Non-pigmented ciliary epithelial cell (primary cell): ENCODE measurements at regions not wholly inside any gene's neighbourhood (a gene's known extent, or its start where the extent isn't known, plus 50 kb on each side); places are given as distances from the start of the nearest gene placed in this dataset.
A peak's percentile ranks its signal among the peaks of the same experiment; 100 is the strongest.

Source experiments
- DNase-seq: peaks from one replicate; pipeline ENCODE4 v3.0.0-alpha.2; 2010; ENCODE audit warnings: low read depth

- DNase-seq: no peak
Observed at GRCh38 chr2:121860758-121861227, 105.3 kb downstream of the TSN start.

GRCh38 chr2:121862286-121862685 lies 106.8 kb downstream of the TSN start:
- no peak for DNase-seq

GRCh38 chr2:121865914-121866313 lies 110.5 kb downstream of the TSN start:
- no peak for DNase-seq

DNA sequence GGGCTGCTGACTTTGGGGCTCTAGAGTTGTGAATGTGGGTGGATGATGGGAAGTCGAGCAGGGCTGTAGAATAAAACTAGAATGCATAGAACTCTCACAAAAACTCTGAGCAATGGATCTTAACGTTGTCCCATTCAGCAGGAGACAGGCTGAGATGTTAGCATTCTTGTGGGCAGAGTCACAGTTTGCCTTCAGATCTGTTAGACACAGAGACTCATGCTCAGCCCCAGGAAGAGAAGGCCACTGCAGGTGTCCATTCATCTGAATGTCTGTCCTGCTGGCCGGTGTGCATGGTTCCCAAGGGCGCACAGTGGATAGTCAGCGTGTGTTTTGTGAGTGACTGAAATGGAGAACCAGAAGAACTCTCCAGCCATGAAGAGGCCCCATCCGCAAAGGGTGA lies 111.3 kb downstream of the TSN start:
- DNase-seq: no peak

- DNase-seq: no peak
Observed at GRCh38 chr2:121868652-121869051, 113.2 kb downstream of the TSN start.

DNA sequence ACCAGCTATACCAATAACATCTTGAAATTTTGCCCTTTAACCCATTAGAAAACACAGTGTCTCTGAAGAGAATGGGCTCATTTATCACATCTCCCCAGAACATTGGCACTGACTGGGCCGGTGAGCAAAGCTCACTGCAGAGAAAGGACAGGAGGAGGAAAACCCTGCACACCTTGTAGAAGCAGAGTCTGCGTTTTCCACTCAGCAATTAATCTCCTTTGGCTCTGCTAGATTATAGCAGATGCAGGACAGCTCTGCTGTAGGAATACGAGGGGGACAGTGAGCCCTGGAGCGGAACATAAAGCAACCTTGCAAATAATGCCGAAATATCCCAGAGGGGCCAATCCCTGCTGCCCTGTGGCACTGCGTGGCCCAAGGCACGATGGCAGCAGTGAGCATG lies 113.9 kb downstream of the TSN start:
- no peak for DNase-seq

DNA sequence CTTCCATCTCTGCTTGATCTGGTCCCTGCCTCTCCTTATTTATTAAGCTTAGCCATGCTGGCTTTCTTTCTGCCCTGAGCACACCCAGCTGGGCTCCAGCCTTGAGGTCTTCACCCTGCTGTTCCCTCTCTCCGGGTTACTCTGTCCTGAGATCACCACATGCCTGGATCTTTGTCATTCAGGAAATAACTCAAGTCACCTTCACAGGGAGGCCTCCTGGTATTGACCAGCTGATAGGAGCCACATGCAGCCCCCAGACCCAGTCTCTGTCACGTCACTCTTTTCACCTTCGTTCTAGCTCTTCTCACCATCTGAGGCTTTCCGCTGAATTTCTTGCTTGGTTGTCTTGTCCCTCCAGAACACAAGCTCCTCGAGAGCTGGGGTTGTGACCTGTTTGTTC lies 114.4 kb downstream of the TSN start:
- DNase-seq: no peak

- DNase-seq: no peak
Observed at GRCh38 chr2:121872651-121873050, 117.2 kb downstream of the TSN start.

DNA sequence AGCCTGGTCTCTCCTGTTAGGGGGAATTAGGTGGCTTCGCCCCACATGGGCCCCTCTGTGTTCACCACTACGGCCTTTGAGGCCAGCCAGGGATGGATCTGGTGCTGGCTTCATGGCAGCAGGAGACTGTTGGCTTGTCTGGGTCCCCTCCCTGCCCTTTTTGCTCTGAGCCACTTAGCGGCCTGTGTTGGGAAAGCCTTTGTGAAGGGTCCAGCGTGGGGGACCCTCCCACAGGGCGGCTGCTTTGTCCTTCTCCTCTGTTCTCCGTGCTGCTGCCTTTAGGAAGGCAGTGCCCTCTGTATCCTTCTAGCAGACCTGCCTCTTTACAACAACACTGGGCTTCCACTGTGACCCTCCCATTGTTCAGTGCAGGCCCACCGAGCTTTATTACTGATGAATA lies 118.4 kb downstream of the TSN start:
- DNase-seq: no peak

- DNase-seq: no peak
Observed at GRCh38 chr2:121875585-121876185, 120.2 kb downstream of the TSN start.

- no peak for DNase-seq
Observed at GRCh38 chr2:121877366-121877765, 121.9 kb downstream of the TSN start.

- DNase-seq: no peak
Observed at GRCh38 chr2:121880283-121880682, 124.8 kb downstream of the TSN start.

- DNase-seq: no peak
Observed at GRCh38 chr2:121881038-121881437, 125.6 kb downstream of the TSN start.

DNA sequence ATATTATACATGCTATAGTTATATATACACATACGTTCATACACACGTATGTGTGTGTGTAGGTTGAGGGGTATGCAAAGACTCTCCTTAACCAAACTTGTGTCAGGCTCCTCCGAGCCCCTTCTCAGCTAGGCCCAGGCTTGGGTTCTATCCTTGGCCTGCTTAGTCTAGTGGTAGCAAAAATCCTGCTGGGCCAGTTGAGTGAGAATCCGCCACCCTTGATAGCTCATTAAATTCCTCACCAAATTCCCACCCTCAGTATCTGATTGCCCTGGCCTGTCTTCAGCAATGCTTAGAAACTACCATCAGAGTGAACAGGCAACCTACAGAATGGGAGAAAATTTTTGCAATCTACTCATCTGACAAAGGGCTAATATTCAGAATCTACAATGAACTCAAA lies 126.5 kb downstream of the TSN start:
- DNase-seq: no peak

DNA sequence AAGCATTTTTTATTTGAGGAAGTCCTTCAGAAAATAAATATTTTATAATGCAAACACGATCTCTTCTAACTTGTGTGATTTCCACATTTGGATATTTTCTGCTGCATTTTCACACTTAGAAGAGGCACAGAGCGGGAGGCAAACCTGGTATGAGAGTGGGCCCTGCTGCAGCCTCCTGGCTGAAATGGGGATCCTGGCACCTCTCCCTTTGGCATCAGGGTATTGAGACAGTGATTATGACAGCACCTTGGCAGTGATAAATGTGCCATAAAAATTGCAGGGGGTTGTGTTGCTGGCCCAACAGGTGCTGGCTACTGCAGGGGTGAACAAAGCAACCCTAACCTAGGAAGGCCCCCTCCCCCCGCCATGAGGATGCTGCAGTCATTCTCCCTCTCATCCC lies 128.6 kb downstream of the TSN start:
- DNase-seq: no peak

- no peak for DNase-seq
Observed at GRCh38 chr2:121884511-121884921, 129.1 kb downstream of the TSN start.

GRCh38 chr2:121886059-121886458 lies 130.6 kb downstream of the TSN start:
- DNase-seq: no peak

DNA sequence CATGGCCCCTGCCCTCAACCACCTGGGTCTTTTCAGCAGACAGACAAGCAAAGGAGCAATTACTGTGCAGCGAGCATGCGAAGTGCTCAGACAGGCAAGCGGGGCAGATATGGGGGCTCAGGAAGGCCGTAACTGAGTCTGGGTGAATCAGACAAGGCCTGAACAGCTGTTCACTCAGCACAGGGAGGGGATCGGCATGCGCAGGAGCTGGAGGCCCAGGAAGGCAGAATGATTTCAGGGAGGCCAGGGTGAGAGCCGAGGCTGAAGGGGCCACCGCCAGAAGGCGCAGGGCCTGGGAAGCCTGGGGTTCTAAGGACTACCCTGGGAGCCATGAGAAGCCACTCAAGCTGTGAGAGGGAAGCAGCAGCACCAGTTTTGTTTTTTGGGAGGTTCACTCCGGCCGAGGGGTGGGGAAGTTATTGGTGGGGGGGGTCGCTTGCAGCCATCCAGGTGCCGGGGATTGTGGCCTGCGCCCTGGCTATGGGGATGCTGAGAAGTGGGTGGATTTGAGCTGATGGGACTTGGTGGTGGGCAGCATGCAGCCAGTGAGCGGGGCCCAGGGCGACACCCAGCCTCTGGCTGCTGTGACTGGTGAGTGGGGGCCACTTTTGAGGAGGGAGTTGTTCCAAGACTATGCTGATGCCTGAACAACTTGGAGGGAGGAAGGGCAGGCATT lies 132.2 kb downstream of the TSN start:
- DNase-seq: no peak

DNA sequence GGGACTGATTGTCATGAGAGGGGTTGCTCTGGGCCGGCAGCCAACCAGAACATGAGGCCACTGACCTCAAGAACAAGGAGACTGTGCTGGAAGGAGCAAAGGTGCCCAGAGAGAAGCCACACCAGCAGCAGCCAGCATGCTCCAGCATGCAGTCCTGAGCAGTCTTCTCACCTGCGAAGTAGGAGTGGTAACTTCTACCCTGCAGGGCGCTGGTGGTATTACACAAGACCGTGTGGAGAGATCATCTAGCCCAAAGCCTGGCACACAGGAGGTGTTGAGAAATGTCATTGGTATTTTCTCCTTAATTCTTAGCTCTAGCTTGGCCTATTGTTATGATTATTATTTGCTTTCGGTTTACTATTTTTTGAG lies 132.7 kb downstream of the TSN start:
- no peak for DNase-seq

- DNase-seq: no peak
Observed at GRCh38 chr2:121890041-121890440, 134.6 kb downstream of the TSN start.

GRCh38 chr2:121895723-121896571 lies 140.5 kb downstream of the TSN start:
- DNase-seq: no peak

DNA sequence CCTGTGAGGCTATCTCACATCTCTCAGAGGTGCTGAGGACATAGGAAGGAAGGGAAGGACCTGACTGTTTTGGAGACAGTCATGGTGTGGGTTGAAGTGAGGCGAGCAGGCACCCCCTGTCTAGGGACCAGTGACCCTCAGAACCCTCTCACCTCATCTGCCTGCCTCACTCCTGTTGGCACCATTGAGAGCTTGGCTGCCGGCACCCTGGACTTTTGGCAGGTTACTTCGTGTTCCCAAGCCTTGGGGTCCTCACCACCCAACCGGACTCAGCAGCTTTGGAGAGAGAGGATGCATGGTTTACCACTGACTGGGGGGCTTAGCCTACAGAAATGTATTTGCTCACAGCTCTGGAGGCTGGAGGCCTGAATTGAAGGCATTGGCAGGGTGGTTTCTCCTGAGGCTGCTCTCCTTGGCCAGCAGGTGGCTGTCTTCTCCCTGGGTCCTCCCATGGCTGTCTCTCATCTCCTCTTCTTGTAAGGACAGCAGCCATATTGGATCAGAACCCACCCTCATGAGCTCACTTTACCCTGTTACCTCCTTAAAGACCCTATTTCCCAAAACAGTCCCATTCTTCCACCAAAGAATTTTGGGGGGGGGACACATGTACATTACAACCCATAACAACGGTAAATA lies 142.0 kb downstream of the TSN start:
- peak; percentile 6 for DNase-seq

DNA sequence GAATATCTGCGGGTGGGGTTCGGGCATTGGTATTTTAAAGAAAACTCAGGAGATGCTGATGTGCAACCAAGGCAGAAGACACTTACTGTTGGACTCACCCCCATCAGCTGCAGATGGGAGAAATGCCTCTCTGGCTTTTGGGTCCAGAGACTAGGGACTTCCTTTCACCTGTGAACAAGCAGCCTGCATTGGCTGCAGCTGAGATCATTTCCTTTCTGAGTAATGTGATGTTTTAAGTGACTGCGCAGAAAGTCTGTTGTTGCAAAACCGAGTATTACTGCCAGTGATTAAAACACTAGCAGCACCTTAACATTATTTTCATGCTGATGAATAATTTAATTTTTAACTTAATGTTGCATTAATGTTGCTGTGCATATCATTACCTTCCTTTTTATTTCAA lies 143.0 kb downstream of the TSN start:
- peak; percentile 18 for DNase-seq
